OCI-LY7 (cell line): ENCODE measurements at regions not wholly inside any gene's neighbourhood (a gene's known extent, or its start where the extent isn't known, plus 50 kb on each side); places are given as distances from the start of the nearest gene placed in this dataset.

Experiments used
- BruUV-seq: library from RNA; stranded (reverse); fragments of 400-500 nt; replicated peaks from 2 replicates; lab custom pipeline; 2021; lab: Mats Ljungman, UMichigan
- CTCF ChIA-PET: fragments of 300-600 bp; sonication (Branson Sonifier 250); formaldehyde crosslinking; loops from one replicate; lab custom pipeline; 2022; ENCODE audit warnings: antibody characterized with exemption; ENCODE audit not compliant: unreplicated experiment; lab: Charles Lee
- POLR2A ChIA-PET: fragments of 300-600 bp; sonication (Branson Sonifier 250); formaldehyde crosslinking; loops from one replicate; lab custom pipeline; 2022; ENCODE audit warnings: antibody characterized with exemption; lab: Charles Lee
- DNase-seq: peaks from one replicate; pipeline ENCODE4 v3.0.0-alpha.2; 2015; ENCODE audit warnings: low spot score
- H2AFZ ChIP-seq: fragments of 200-600 bp; sonication (generic), shearing (Covaris generic); 2 replicates; pipeline ENCODE4 v1.6.1; 2014; ENCODE audit warnings: mild to moderate bottlenecking, antibody characterized with exemption, low read length, moderate library complexity
- H3K27ac ChIP-seq: fragments of 200-600 bp; sonication (generic); 2 replicates; pipeline ENCODE4 v1.5.1; 2014; ENCODE audit warnings: mixed run types, low read depth, mild to moderate bottlenecking, moderate library complexity, low read length, inconsistent platforms; ENCODE audit not compliant: poor library complexity, severe bottlenecking
- H3K36me3 ChIP-seq: fragments of 200-600 bp; sonication (generic); 2 replicates; pipeline ENCODE4 v1.6.1; 2014; ENCODE audit warnings: mild to moderate bottlenecking, antibody characterized with exemption, low read length, moderate library complexity, mixed read lengths; ENCODE audit not compliant: insufficient read depth
- H3K4me1 ChIP-seq: fragments of 200-600 bp; sonication (generic); 2 replicates; pipeline ENCODE4 v1.5.1; 2014; ENCODE audit warnings: mild to moderate bottlenecking, low read length; ENCODE audit not compliant: insufficient read depth, poor library complexity, severe bottlenecking
- H3K4me2 ChIP-seq: fragments of 200-600 bp; sonication (generic); 2 replicates; pipeline ENCODE4 v1.6.1; 2014; ENCODE audit warnings: mild to moderate bottlenecking, low read length
- H3K4me3 ChIP-seq: fragments of 200-600 bp; sonication (generic); 2 replicates; pipeline ENCODE4 v1.5.1; 2014; ENCODE audit warnings: mild to moderate bottlenecking, low read depth, low read length; ENCODE audit not compliant: poor library complexity, severe bottlenecking
- H3K79me2 ChIP-seq: fragments of 200-600 bp; sonication (generic); 2 replicates; pipeline ENCODE4 v1.6.1; 2016; ENCODE audit warnings: low read depth, mild to moderate bottlenecking, low read length, moderate library complexity, mixed read lengths; ENCODE audit not compliant: insufficient read depth
- H3K9me2 ChIP-seq: fragments of 200-600 bp; sonication (generic); 2 replicates; pipeline ENCODE4 v1.6.1; 2016; ENCODE audit warnings: mild to moderate bottlenecking, low read length, mixed read lengths; ENCODE audit not compliant: insufficient read depth
- H3K9me3 ChIP-seq: fragments of 200-600 bp; sonication (generic); 2 replicates; pipeline ENCODE4 v1.6.1; 2014; ENCODE audit warnings: mild to moderate bottlenecking, mixed run types, low read length, mixed read lengths
- H4K20me1 ChIP-seq: fragments of 200-600 bp; sonication (generic); 2 replicates; pipeline ENCODE4 v1.6.1; 2014; ENCODE audit warnings: mild to moderate bottlenecking, antibody characterized with exemption, low read length, moderate library complexity, mixed read lengths; ENCODE audit not compliant: insufficient read depth
- EZH2phosphoT487 ChIP-seq: fragments of 200-600 bp; sonication (generic); IDR thresholded peaks from 2 replicates; pipeline ENCODE4 v1.6.1; 2018; ENCODE audit warnings: low read depth, borderline replicate concordance, mild to moderate bottlenecking, mixed run types, antibody characterized with exemption, low read length, moderate library complexity, mixed read lengths
- intact Hi-C: fragments of 100-400 bp; cut with micrococcal nuclease; formaldehyde crosslinking; loops from one replicate; pipeline ENCODE4 v1.10.0; 2022; ENCODE audit not compliant: unreplicated experiment
- TF ChIP-seq, protein P1 (sequence below): fragments of 200-600 bp; sonication (generic); conservative IDR thresholded peaks from 2 replicates; pipeline ENCODE4 v1.5.1; 2014; ENCODE audit warnings: mild to moderate bottlenecking, antibody characterized with exemption, low read length, moderate library complexity, mixed read lengths

- no peaks in the 10 kb centered on the region for H3K4me1 ChIP-seq
- H4K20me1 ChIP-seq, result no peaks in the 10 kb centered on the region
- ChIA-PET CTCF (interaction anchor here (0.6 kb wide), 1 partner anchor 489 kb away, joined by 3 read pairs; no protein-coding TSS in a partner anchor), POLR2A (no interaction called here)
- no peak overlapping the region for H3K4me2 ChIP-seq
- no peak overlapping the region for H3K27ac ChIP-seq
- no peak overlapping the region for H3K4me3 ChIP-seq
- no TSS peak for BruUV-seq
- peak; percentile 32 for DNase-seq
- no peaks in the 10 kb centered on the region for H3K9me3 ChIP-seq
- H3K36me3 ChIP-seq, result no peaks in the 10 kb centered on the region
- intact Hi-C loops, result no loop called here
- no peaks in the 10 kb centered on the region for H3K9me2 ChIP-seq
- TF ChIP-seq EZH2phosphoT487, result no peak
- TF ChIP-seq, protein P1, sequence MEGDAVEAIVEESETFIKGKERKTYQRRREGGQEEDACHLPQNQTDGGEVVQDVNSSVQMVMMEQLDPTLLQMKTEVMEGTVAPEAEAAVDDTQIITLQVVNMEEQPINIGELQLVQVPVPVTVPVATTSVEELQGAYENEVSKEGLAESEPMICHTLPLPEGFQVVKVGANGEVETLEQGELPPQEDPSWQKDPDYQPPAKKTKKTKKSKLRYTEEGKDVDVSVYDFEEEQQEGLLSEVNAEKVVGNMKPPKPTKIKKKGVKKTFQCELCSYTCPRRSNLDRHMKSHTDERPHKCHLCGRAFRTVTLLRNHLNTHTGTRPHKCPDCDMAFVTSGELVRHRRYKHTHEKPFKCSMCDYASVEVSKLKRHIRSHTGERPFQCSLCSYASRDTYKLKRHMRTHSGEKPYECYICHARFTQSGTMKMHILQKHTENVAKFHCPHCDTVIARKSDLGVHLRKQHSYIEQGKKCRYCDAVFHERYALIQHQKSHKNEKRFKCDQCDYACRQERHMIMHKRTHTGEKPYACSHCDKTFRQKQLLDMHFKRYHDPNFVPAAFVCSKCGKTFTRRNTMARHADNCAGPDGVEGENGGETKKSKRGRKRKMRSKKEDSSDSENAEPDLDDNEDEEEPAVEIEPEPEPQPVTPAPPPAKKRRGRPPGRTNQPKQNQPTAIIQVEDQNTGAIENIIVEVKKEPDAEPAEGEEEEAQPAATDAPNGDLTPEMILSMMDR, result peak; percentile 77
- no peak overlapping the region for H2AFZ ChIP-seq
- H3K79me2 ChIP-seq, result no peaks in the 10 kb centered on the region
These were observed 118.0 kb upstream of the RPL38 start for GRCh38 chr17:74085434-74085833.

DNA sequence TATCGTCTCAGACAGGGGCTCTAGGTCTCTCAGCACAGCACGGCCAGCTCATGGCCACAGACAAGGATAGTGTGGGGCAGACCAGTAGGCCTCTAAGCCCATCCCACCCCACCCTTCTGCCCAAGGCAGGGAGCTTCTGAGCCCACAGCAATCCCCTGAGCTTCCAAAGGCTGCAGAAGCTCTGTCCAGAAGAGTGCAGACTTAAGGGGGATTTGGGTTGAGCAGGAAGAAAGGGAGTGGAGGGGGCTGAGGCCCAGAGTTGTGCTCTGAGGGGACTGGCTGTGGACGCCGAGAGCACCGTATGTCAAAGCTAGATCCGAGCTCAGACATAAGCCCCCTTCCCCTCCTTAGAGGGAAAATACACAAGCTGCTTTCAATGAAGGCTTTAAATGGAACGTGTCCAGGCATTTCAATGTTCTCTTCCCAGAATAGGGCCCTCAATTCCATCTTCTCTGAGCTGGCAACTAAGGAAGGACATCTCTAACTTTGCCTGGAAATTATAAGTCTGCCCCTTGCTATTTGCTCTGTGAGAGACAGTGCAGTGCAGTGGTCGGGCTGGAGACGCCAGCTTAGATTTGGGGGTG, 116.4 kb upstream of the RPL38 start:
- intact Hi-C loops, result no loop called here
- H4K20me1 ChIP-seq, result no peaks in the 10 kb centered on the region
- no TSS peak for BruUV-seq

More for the DNA sequence above, 116.4 kb upstream of the RPL38 start:
- Histone ChIP-seq H3K27ac (no peak overlapping the region), H2AFZ (no peak overlapping the region), H3K4me1 (no peaks in the 10 kb centered on the region), H3K4me3 (no peak overlapping the region), H3K36me3 (no peaks in the 10 kb centered on the region), H3K9me2 (no peaks in the 10 kb centered on the region), H3K9me3 (no peaks in the 10 kb centered on the region), H3K4me2 (no peak overlapping the region), H3K79me2 (no peaks in the 10 kb centered on the region)
- ChIA-PET POLR2A (interaction anchor here (0.5 to 0.6 kb wide), 2 partner anchors 146 to 481 kb away, joined by 3 to 5 read pairs; no protein-coding TSS in a partner anchor), CTCF (no interaction called here)
- TF ChIP-seq, protein P1, result no peak
- no peak for TF ChIP-seq EZH2phosphoT487
- no peak for DNase-seq
